NCI-H446 (cell line): ENCODE measurements at regions not wholly inside any gene's neighbourhood (a gene's known extent, or its start where the extent isn't known, plus 50 kb on each side); places are given as distances from the start of the nearest gene placed in this dataset.

ENCODE experiments used
- DNase-seq, 2 experiments: peaks; one replicate each; lab custom pipeline; 2025; lab: John Stamatoyannopoulos, UW

DNA sequence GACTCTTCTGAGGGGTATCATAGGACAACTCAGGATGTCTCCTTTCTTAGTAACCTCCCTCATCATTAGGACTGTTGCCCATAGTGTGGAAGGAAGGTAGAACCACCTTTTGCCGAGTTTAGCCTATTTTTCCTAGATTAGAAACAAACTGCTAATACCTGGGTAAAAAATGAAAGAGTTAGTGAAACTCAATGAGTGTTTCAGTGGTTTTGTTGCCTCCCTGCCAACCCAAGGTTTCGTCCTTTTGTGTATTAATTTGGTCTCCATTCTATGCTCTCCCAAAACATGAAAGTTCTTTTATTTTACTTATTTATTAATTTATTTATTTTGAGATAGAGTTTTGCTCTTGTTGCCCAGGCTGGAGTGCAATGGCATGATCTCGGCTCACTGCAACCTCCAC is 174.9 kb upstream of the KCNJ16 start:
- no peak for DNase-seq

DNA sequence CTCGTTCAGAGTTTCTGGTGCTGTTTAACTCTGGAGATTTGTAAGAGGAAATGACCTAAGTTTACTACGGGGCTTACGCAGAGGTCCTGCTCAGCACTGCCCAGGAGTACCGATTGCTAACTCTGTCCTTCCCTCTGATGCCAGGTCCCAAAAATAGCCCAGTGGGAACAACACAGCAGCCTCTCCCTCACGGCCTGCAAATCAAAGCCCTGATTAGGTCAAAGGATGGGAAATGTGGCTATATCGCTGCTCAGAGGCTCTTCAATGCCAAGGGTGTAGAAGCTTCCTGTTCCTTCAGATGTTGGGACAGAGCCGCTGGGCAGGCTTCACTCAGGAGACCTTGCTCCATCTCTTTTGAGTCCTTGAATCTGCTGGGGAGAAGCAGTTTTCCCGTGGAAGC is 174.2 kb upstream of the KCNJ16 start:
- no peak for DNase-seq

DNA sequence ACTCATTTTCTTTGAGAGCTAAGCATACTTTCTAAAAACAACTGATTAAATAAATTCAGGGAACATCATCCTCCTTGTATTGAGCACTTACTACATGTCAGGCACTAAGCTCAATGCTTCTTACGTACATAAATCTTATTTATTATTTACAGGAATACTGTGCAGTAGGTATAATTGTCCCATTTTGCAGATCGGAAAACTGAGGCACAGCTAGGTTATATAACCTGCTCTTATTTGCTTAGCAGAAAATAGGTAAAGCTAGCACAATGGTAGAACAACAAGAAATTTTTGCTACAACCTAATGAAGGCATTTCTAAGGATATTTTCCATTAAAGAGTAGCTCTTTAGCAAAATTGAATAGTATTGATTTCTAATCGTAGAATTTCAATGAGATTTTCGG is 168.7 kb upstream of the KCNJ16 start:
- no peak for DNase-seq

DNA sequence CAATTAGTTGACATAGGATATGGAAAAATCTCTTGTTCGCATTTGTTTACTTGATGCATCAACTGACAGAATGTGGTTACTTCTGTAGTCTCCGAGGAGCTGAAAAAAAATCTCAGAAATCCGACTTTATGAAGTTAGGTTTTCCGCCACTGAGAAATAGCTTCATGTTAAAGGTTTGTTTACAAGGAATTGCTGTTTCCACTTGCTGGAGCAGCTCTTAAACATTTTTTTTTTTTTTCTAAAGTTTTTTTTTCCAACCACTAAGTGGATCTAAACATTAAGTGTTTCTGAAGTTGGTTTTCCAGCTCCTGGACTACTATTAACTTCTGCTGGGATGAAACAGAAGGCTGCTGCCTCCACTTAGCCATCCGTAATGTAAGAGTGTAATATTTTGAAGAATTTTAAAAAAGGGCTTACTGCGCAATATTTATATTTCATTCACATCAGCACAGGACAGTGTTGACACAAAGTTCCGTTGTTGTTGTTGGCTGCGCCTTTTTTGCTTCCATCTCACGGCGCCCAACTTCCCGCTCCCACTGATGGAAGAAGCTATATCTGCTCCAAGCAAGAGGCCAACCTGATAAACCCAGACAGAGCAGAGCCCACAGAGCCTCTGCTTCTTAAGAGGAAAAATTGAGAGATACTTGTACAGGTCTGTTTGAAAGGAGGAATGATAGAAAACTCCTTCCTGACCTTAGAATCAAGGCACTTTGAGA is 167.7 kb upstream of the KCNJ16 start:
- no peak for DNase-seq

DNA sequence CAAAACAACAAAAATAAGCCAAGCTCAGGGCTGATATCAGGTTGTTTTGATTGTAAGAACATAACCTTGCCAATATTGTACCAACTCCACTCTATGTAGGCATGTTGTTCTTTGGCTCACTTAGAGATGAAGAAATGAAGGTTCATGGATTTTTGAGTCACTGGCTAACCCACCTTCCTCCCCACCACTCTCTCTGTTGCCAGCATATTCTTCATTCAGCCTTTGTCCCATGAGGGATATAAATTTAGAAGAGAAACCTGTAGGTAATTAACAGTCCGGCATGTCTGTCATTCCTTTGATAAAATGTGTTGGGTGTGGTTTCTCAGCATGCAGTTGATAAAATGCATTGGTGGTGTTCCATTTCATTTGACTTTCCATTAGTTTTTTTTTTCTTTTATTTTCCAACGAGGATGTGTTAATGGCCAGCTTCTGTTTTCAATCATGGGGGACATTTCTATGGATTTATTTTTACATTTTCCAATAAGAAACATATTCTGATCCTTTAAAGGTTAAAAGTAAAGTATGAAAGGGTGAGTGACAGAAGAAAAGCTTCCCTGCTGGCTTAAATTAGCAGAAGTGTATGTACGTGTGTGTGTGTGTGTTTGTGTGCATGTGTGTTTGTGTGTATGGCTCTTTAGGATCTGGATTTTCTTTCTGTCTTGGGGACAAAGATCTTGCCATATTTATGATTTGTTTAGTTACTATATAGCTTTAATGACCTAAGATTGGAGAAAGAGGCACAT is 166.2 kb upstream of the KCNJ16 start:
- DNase-seq: no peak

DNA sequence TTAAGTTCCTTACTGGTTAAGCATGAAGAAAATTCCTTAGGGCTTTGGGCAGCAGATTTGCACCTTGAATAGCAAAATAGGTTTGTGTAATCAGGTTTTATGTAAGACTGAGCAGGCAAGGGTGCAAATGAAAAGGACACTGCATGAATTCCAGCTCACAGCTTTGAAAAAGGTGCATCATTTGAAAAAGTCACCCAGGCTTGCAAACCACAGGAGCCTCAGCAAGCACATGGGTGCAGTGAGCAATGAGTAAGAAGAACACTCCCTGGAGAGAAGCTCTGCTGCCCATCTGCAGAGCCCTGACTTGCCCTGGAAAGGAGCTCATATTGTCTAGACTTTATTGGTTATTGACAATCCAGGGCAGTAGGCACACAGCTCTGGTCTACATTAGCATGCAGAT is 165.6 kb upstream of the KCNJ16 start:
- no peak for DNase-seq

DNA sequence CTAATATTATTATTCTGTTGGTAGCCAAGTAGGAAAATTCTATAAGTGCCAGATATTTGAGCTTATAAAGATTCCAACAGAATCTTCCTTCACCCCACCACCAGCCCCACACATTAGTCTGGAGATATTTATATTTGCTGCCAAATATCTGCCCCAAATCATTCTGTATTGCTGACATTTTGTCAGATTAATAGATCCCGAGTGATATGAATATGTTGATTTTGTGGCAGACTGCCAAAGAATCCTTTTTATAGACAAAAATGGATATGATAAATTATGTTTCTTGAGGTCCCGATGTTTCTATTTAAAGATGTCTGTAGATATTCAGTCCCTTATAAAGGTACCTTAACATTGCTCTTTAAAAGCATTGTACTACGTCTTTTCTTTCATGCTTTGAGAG is 162.2 kb upstream of the KCNJ16 start:
- DNase-seq: peak in 1 of 2 experiments; percentile 22

DNA sequence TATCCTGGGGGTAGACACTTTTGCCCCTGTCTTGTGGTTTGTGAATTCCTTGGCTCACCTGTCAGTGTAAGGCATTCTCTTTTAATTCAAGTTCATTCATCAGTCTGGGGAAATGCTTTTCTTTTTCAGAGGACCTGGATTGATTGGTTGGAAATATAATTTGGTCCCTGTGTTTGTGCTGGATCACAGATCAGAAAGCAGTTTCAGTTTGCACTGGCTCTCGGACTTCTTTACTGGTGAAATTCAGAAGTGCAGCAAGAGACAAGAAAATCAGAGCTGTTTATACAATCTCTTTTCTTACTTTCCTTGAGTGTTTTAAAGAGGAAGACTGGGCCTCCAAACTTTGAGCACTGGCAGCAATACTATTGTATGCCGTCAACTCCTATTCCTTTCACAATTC is 161.8 kb upstream of the KCNJ16 start:
- DNase-seq: no peak

DNA sequence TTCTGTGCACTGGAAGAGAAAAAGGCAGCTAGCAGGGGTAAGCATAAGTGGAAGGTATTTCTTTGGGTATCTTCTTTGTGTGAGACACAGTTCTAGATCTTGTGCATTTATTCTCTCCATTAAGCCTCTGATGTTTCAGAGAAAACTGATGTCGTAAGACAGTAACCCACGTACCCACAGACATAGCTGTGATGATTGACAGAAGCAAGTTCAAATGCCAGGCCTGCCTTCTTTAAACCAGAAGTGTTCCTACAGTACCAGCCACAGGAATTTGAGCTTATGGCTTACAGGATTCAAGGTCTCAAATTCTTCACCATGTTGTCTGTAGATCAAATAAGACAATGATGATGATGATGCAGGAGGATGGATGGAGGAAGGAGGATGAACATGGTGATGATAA is 161.4 kb upstream of the KCNJ16 start:
- DNase-seq: no peak

DNA sequence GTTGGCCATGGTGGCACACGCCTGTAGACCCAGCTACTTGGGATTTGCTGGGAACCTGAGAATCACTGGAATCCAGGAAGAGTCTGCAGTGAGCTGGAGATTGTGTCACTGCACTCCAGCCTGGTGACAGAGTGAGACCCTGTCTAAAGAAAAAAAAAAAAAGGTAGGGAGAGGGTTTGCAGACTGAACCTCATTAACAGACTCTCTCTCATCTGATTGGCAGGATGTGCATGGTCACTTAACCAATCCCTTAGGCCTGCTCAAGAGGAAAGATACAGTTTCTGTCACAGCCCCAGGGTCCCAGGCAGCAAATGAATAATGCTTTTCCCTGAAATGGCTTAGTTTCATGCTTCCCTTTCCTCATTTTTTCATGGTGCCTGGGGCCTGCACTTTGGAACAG is 160.5 kb upstream of the KCNJ16 start:
- DNase-seq: no peak

DNA sequence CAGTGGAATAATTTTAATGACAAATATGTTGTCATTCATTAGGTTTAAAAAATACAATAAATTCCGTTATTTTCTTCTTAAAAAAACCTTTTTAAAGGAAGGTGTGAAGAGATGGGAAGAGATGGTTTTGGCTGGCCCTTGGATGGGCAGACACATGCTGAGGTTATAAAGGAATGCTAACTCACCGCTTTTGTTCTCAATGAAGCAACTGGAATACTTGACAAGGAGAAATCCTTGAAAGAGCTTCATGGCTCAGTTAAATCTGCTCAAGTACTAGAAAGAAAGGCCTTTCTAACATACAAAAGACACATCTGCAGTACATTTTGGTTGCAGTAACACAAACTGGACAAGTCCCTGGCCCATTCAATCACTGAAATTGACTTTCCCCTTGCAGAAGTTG is 158.3 kb upstream of the KCNJ16 start:
- no peak for DNase-seq

DNA sequence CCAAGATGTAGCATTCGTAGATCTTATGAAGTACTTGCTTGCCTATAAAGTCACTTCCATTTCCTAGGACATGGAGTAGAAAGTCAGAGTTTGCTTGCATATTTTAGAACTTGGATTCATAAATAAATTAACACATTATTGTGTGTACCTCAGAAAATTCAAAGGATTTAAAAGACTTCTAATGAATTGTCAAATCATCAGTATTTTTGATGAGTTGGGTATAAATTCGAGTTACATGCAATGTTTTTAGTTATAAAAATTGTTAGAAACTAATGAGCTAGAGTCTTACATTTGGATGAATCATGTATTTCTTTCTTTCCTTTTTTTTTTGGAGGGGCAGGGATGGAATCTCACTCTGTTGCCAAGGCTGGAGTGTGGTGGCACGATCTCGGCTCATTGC is 156.9 kb upstream of the KCNJ16 start:
- no peak for DNase-seq

DNA sequence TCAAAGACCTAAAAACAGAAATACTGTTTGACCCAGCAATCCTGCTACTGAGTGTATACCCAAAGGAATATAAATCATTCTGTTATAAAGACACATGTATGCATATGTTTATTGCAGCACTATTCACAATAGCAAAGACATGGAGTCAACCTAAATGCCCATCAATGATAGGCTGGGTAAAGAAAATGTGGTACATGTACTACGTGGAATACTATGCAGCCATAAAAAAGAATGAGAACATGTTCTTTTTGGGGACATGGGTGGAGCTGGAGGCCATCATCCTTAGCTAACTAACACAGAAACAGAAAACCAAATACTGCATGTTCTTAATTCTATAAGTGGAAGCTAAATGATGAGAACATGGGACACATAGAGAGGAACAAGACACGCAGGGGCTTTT is 155.2 kb upstream of the KCNJ16 start:
- DNase-seq: no peak

DNA sequence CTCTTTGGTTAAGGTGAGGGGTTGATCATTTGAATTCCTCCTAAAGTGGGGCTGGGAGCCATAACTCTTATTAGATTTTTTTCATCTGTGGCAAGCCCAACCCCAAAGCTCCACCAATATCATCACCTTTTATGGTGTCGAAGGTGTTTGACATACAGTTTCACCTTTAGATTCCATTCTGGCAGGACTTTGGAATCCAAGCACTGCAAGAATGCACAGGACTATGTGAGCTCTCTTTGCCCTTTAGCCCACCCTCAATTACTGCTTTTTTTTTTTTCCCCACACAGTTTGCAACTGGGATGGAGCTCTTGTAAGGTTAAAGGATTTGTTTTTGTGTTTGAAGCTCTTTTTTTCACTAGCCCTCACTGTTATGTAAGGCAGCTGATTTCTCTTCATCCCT is 154.0 kb upstream of the KCNJ16 start:
- no peak for DNase-seq

DNA sequence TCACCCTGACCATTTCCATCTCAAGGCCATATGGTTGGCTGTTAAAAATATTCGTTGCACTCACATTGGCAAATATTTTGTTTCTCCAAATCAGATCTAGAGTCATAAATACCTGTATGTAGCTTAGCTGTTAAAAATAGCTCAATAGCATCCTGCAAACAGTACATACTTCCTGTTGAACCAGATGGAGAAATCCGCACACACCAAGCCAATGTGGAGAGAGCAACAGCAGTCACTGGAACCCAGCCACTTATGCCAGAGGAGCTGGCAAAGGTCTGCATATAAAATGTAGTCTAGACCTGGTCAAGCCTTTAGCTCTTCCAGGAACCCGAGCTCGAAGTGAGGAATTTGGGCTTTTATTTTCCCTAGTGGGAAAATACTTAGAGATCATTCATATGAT is 146.4 kb upstream of the KCNJ16 start:
- DNase-seq: peak; percentile 7 to 77

DNA sequence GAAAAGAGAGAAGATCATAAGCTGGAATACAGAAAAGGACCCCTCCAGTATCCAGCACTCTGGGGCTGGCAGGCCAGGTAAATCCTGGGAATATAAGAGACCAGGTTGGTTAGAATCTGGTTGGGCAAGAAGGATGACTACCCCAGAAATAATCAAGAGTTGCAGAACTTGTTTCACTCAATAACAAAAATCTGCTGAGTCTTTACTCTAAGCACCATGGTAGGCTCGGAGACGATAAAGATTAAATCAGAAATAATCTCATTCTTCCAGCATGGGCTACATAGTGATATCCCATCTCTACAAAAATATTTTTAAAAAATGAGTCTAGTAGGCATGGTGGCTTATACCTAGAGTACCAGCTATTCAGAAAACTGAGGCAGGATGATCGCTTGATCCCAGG is 138.0 kb upstream of the KCNJ16 start:
- DNase-seq: no peak

DNA sequence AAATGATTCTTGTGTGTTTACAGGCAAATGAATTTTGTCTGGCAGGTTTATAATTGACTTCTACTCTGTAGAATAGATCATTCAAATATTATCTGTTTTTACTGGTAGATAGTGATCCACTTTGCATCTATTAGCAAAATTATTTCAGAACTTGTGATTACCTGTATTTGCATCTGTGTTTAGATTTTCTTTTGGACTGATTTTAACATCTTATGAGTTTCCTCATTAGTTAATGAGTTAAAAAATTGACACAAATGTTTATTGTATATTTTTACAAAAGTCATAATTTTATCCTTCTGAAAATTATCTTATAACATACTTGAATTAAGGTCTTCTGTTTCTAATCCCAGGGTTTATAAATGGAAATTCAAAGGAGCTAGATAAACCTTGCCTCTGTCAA is 132.0 kb upstream of the KCNJ16 start:
- DNase-seq: no peak

DNA sequence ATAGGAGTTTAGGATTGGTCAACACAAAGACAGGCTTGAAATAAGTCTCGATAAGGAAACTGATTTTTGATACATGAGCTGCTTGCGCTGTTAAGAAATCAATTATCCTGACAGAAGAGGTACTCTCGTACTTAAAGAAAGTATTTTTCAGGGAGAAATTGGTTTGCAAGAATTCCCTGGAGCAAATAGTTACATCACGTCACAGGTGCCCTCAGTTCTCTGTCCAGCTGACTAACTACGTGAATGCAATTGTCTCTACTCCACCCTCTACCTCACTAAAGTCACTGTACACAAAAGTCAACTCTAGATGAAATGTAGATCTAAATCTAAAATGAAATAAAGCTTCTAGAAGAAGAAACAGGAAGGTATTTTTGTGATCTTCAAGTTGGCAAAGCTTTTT is 130.6 kb upstream of the KCNJ16 start:
- no peak for DNase-seq

DNA sequence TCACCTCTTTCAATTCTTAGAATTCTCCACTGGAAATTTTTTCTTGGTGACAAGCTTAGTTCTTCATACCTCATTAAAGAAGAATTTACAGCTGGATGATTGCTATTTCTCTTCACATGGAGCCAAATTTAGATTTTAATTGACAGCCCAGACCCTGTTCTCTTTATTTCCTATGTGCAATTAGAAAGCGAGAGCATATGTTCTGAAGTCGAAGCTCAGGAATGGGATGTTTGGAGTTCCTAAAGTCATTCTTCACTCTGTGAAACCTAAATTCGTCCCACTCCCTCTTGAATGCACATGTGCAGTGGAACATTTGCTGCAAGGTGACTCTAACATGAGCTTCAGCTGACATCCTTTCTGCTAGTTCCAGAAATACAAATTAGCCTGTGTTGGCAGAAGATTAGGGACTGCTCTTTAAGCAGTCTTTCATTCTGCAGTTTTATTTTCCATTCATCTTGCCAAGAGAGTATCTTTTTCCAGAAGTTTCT is 129.3 kb upstream of the KCNJ16 start:
- DNase-seq: no peak

DNA sequence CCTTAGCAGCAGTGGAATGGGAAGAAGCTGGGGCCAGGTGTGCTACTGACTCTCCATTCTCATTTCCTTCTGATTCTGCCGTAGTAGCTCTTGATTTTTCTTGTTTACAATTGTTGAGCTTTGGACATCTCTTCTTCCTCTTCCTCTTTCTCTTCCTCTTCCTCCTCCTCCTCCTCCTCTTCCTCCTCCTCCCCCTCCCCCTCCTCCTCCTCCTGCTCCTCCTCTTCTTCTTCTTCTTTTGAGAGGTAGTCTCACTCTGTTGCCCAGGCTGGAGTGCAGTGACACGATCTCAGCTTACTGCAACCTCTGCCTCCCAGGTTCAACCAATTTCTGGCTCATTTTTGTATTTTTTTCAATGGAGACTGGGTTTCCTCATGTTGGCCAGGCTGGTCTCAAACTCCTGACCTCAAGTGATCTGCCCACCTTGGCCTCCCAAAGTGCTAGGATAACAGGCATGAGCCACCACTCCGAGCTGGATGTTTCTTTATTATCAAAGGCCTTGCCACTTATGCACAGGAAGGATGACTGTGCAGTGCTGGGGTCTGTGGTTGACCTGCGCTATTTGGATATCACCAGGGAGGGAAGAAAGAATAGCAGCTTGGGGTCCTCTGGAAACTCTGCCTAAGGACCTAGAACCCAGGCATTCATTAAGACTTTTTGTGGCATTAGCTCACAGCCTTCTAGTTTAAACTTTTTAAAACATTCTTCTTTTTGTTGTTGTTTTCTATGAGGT is 127.8 kb upstream of the KCNJ16 start:
- DNase-seq: no peak

DNA sequence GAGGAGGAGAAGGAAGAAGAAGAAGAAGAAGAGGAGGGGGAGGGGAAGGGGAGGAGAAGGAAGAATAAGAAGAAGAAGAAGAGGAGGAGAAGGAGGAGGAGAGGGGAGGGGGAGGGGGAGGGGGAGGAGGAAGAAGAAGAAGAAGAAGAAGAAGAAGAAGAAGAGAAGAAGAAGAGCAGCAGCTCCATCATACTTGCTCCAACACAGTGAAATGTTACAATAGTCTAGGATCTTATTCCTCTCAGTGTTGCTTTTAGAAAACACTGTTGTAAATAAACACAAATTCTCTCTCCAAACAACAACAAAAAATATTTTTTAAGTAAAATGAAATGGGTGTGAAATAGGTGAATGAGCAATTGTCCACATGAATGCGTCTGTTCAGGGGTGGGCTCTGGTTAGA is 126.6 kb upstream of the KCNJ16 start:
- DNase-seq: no peak

DNA sequence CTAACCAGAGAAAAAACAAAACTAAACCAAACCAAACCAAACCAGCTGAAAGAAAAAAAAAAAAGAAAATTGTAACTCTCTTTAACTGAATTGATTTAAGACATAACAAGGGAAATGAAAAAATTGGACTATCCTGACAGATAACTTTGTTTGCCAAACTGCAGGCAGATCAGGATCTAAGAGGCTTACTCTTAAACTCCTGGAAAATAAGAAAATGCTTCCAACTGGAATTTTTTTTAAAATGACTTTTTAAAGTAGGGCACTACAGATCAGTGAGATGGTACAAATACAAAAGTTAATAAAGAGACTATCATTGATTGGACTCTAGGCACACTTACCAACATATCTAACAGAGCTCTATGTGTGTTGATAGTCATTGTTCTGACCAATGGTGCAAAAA is 125.5 kb upstream of the KCNJ16 start:
- no peak for DNase-seq
